Activated CD8-positive, alpha-beta T cell treated with anti-CD3 and anti-CD28 coated beads for 36 hours (primary cell): ENCODE measurements at regions not wholly inside any gene's neighbourhood (a gene's known extent, or its start where the extent isn't known, plus 50 kb on each side); places are given as distances from the start of the nearest gene placed in this dataset.

Experiments
- ATAC-seq: fragments of 200-7000 bp; cut with Tn5 transposase; one replicate; pipeline ENCODE4 v1.10.0; 2021; ENCODE audit warnings: mild to moderate bottlenecking, moderate library complexity
- CTCF ChIA-PET: fragments of 350-600 bp; sonication (Branson Sonifier 250); formaldehyde crosslinking; loops from one replicate; lab custom pipeline; 2021; ENCODE audit warnings: antibody characterized with exemption; lab: Charles Lee
- POLR2A ChIA-PET: fragments of 350-600 bp; sonication (Branson Sonifier 250); formaldehyde crosslinking; loops from one replicate; lab custom pipeline; 2021; ENCODE audit warnings: antibody characterized with exemption; lab: Charles Lee
- DNase-seq: peaks from one replicate; pipeline ENCODE4 v3.0.0-alpha.2; 2020
- H3K27ac Mint-ChIP-seq: one replicate; pipeline ENCODE4 v1.8.0; 2021; ENCODE audit warnings: mild to moderate bottlenecking, mixed read lengths
- H3K27me3 Mint-ChIP-seq: one replicate; pipeline ENCODE4 v1.8.0; 2021; ENCODE audit warnings: mixed read lengths
- H3K36me3 Mint-ChIP-seq: one replicate; pipeline ENCODE4 v1.8.0; 2021; ENCODE audit warnings: low read depth, mixed read lengths
- H3K4me1 Mint-ChIP-seq: one replicate; pipeline ENCODE4 v1.8.0; 2021; ENCODE audit warnings: low read depth, mixed read lengths
- H3K4me3 Mint-ChIP-seq: one replicate; pipeline ENCODE4 v1.8.0; 2021; ENCODE audit warnings: mild to moderate bottlenecking, moderate library complexity, mixed read lengths
- H3K9me3 Mint-ChIP-seq: one replicate; pipeline ENCODE4 v1.8.0; 2021; ENCODE audit warnings: mixed read lengths
- CTCF ChIP-seq: fragments of 200-600 bp; IDR thresholded peaks from one replicate; pipeline ENCODE4 v1.8.0; 2022; ENCODE audit warnings: antibody characterized with exemption, mild to moderate bottlenecking
- intact Hi-C: fragments of 100-400 bp; cut with micrococcal nuclease; formaldehyde crosslinking; loops from one replicate; pipeline ENCODE4 v1.10.0; 2022

- Mint-ChIP-seq H3K4me3 (no peak overlapping the region), H3K9me3 (no peaks in the 10 kb centered on the region), H3K36me3 (no peaks in the 10 kb centered on the region), H3K27me3 (no peaks in the 10 kb centered on the region), H3K4me1 (no peaks in the 10 kb centered on the region), H3K27ac (no peak overlapping the region)
- DNase-seq = no peak
- CTCF ChIA-PET = no interaction called here
- no peak for ATAC-seq
- intact Hi-C loops = no loop called here
- POLR2A ChIA-PET = no interaction called here
- TF ChIP-seq CTCF = no peak
These were observed 278.6 kb downstream of the DSC3 start for GRCh38 chr18:30763902-30764350.

- H3K27ac Mint-ChIP-seq = no peak overlapping the region
- peaks cover 4% of the 10 kb centered on the region for H3K9me3 Mint-ChIP-seq
- DNase-seq (no peak), ATAC-seq (no peak)
- H3K4me1 Mint-ChIP-seq = no peaks in the 10 kb centered on the region
- no peak for TF ChIP-seq CTCF
- H3K27me3 Mint-ChIP-seq = no peaks in the 10 kb centered on the region
- H3K4me3 Mint-ChIP-seq = no peak overlapping the region
- CTCF ChIA-PET = no interaction called here
- intact Hi-C loops = no loop called here
- POLR2A ChIA-PET = no interaction called here
- no peaks in the 10 kb centered on the region for H3K36me3 Mint-ChIP-seq
These were observed 287.7 kb downstream of the DSC3 start for GRCh38 chr18:30754846-30755245.

- no peak for ATAC-seq
- Mint-ChIP-seq H3K27ac (no peak overlapping the region), H3K36me3 (no peaks in the 10 kb centered on the region), H3K4me1 (no peaks in the 10 kb centered on the region), H3K27me3 (no peaks in the 10 kb centered on the region), H3K4me3 (no peak overlapping the region), H3K9me3 (peaks cover 2% of the 10 kb centered on the region)
- ChIA-PET CTCF (no interaction called here), POLR2A (no interaction called here)
- intact Hi-C loops = no loop called here
- no peak for DNase-seq
- no peak for TF ChIP-seq CTCF
These were observed 294.0 kb downstream of the DSC3 start for GRCh38 chr18:30748541-30748940.

GRCh38 chr18:30746224-30746623, 296.3 kb downstream of the DSC3 start:
- peaks cover 2% of the 10 kb centered on the region for H3K9me3 Mint-ChIP-seq
- no peaks in the 10 kb centered on the region for H3K4me1 Mint-ChIP-seq
- H3K27ac Mint-ChIP-seq = no peak overlapping the region
- DNase-seq = no peak
- H3K4me3 Mint-ChIP-seq = no peak overlapping the region
- no peaks in the 10 kb centered on the region for H3K36me3 Mint-ChIP-seq
- CTCF ChIA-PET = no interaction called here
- TF ChIP-seq CTCF = no peak
- ATAC-seq = no peak
- POLR2A ChIA-PET = no interaction called here
- intact Hi-C loops = no loop called here
- no peaks in the 10 kb centered on the region for H3K27me3 Mint-ChIP-seq

- intact Hi-C loops = no loop called here
- Mint-ChIP-seq H3K4me3 (no peak overlapping the region), H3K4me1 (no peaks in the 10 kb centered on the region), H3K9me3 (peaks cover 2% of the 10 kb centered on the region), H3K27me3 (no peaks in the 10 kb centered on the region), H3K36me3 (no peaks in the 10 kb centered on the region), H3K27ac (no peak overlapping the region)
- ATAC-seq (no peak), DNase-seq (no peak)
- ChIA-PET CTCF (no interaction called here), POLR2A (no interaction called here)
- no peak for TF ChIP-seq CTCF
These were observed 299.5 kb downstream of the DSC3 start for GRCh38 chr18:30743033-30743432.
